ENCODE measurements at regions not wholly inside any gene's neighbourhood (a gene's known extent, or its start where the extent isn't known, plus 50 kb on each side); places are given as distances from the start of the nearest gene placed in this dataset.
"Not testable (repeated sequence)": the region's sequence is repeated elsewhere in the genome, so short reads cannot be mapped to it uniquely, and the experiment has no call there.

DNA sequence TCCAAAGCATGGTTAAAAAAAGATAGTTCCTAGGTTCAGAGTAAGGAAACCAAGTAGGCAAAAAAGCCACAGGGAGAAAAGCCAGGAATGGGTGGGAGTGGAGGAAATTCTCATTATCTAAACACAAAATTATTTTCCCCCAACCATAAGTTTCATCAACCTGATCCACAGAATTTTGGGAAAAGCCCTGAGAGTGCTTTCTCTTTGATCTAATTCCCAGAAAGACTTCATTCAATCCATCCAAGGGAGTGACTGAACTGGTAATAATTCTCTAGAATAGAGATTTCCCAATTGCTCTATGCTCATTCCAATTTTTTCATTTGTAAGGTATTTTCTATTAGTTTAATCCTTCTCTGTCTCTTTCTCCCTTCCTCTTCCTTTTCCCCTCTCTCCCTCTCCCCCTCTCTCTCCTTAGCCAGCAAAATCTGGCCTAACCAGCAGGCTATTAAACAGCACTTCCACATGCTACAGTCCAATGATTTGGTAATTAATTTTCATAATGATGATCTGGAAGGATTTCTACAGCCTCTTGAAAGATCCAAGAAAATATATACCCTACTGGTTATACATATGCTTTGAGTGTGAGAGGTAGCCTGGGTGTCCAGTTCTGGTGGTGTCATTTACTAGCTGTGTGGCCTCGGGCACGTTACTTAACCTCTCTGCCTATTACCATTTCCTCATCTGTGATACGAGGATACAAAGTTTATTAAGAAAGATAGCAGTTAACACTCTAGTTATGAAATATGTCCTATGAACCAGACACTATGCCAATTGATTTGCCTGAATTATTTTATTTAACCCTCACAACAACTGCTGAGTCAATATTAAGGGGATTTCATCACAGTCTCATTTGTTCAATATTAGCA, 251.5 kb upstream of the RASGEF1B start:
- DNase-seq (ENCODE audit: low spot score), result no peak

DNA sequence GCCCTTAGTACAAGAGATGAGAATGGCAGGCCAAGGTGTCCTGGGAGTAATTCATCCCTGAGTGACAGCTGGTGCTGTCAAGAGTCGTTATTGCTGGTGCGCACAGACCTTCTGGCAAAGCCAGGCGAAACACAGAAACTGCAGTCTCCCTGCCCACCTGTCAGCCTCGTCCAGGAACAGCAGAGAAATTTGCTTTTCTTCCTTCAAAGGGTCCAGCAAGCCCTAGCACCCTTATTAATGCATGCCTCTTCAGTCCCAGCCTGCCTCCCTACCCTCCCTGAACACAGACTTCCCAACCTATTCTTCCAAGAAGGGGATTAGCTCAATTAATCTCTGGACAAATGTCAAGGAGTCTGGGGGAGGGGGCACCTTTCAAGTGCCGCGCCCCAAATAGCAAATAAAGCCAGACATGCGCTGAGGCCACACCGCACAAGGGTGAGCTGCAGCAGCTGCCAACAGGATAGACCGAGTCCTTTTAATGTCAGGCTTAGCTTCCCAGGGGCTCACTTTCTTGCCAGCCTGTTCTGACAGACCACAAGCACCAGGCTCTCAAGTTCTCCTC, 250.7 kb upstream of the RASGEF1B start:
- DNase-seq (ENCODE audit: low spot score), result no peak

DNA sequence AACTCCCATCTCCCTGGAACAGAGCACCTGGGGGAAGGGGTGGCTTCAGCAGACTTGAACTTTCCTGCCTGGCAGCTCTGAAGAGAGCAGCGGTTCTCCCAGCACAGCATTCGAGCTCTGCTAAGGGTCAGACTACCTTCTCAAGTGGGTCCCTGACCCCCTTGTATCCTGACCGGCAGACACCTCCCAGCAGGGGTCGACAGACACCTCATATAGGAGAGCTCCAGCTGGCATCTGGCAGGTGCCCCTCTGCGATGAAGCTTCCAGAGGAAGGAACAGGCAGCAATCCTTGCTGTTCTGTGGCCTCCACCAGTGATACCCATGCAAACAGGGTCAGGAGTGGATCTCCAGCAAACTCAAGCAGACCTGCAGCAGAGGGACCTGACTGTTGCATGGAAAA, 244.1 kb upstream of the RASGEF1B start:
- DNase-seq (ENCODE audit: low spot score), result no peak

DNA sequence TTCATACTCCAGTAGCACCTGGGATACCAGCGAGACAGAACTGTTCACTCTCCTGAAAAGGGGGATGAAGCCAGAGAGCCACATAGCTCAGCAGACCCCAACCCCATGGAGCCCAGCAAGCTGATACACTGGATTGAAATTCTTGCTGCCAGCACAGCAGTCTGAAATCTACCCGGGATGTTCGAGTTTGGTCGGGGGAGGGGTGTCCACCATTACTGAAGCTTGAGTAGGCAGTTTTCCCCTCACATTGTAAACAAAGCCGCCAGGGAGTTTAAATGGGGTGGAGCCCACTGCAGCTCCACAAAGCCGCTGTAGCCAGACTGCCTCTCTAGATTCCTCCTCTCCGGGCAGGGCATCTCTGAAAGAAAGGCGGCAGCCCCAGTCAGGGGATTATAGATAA, 243.7 kb upstream of the RASGEF1B start:
- not testable (repeated sequence) for DNase-seq (ENCODE audit: low spot score)

DNA sequence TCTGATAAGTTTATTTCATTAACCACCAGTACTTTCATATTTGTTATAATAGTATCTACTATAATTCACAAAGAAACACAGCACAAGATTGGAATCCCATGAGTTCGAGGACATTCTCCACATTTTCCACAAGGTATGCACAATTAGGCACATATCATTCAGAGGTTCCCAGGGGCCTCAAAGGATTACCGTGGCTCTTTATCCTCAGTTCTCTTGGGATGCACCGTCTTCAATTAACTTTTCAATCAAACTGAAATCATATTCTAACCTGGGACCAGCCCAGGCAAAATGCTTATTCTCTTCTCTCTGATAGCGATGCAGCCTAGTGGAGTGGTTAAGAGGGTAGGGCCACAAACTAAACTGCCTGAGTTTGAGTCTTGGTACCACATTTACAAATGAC, 242.6 kb upstream of the RASGEF1B start:
- no peak for DNase-seq (ENCODE audit: low spot score)

DNA sequence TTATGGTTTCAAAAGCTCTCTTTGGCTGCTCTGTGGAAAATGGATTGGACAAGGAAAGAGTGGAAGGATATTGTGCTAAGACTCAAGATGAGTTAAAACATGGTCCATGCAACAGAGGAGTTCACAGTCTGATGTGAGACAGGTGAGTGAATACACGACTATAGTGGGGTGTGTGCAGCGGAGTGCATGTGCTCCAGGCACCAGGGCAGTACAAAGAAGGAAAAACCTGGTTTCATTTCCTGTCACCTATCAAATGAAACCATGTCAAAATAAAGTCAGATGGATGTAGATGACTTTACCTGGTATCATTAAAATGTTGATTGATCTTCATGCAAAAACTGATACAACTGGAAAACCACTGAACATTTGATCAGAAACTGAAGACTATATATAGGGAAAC, 241.0 kb upstream of the RASGEF1B start:
- no peak for DNase-seq (ENCODE audit: low spot score)

DNA sequence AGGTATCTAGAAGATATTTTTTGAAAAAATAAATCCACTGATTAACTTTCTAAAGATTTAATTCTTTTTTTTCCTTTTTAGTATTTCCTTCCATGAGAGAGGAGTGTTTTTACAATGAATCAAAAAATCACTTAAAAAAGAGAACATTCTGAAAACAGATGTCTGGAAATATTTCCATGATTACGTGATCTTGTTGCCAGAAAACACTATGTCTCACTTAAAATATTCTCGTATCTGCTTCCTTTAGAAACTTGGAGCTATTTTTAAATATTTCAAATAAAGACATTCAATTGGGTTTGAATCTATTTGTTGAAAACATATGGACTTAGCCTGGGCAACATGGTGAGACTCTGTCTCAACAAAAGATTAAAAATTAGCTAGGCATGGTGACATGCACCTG, 232.8 kb upstream of the RASGEF1B start:
- DNase-seq (ENCODE audit: low spot score), result no peak

DNA sequence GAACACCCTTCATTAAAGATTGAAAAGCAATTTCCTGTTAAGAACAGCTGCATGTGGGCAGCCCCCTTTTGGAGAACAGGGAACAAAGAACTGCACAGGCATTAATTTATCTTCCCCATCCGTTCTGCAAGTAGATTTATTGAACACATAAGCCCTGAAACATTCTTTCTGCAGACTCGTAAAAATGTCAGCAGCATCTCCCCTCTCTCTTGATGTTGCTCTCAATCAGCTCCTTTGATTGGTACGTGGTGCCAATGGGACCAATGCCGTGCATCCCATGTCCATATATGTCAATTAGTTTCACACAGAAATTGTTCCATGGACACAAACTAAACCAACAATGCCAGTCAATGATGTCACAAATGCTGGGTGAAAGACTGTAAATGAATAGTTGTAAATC, 228.5 kb upstream of the RASGEF1B start:
- DNase-seq (ENCODE audit: low spot score), result no peak

DNA sequence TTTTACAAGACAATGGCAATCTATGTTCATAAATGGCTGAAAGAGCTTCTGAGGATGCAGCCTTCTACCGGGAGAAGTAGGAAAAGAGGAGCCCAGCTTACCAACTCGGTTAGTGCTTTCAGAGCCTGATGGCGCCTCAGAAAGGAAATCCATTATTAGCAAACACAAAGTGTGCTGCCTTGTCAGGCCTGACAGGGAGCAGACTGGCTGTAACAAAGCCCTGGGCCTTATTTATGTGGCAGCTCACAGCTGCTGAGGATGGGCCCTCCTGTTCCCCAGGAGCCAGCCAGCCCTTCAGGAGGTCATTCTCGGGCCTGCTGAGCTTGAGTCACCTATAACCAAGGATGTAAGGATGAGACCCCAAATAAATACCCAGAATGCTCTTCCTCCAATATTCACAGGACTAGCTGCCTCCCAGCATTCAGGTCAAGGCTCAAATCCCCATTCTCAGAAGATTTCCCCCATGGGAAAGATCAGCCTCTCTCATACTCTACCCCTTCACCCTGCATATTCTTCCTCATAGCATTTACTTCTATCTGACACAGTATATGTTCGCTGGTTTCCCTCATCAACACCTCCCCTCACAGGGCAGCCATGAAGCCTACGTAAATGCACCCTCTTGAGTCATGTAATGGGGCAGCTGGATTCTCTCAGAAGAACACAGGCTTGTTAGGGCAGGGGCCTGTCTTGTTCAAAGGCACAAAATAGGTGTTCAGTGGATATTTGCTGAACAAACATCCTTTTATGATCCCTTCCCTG, 227.0 kb upstream of the RASGEF1B start:
- no peak for DNase-seq (ENCODE audit: low spot score)

DNA sequence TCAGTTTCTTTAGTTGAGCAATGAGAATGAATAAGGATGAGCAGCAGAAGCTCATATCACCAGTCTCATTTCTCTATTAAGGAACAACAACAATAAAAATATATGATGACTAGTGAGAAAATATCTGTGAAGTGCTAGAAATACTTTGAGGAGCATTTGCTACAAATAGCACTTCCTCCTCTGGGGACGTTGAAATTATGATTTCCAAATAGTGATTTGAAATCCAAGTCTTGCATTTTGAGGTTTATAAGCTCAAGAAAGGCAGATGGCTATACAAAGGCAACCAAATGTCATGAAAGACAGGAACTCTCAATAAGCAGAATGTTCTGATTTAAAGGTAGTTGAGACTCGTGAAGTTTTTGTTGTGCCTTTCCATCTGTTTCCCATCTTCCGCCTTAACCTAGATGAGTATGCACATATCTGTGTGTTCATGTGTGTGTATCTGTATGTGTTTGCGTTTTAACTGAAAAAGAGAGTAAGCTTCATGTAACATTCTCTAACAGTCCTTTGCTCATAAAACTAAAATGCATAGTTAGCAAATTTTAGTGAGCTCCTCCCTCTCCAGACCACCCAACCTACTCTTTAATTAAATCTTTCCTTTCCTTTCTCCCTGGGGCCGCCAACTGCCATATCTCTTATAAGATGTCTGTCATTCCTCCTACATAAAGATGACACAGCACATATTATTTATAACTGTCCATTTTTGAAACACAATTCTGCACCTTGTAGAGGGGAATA, 222.6 kb upstream of the RASGEF1B start:
- DNase-seq (ENCODE audit: low spot score), result no peak

DNA sequence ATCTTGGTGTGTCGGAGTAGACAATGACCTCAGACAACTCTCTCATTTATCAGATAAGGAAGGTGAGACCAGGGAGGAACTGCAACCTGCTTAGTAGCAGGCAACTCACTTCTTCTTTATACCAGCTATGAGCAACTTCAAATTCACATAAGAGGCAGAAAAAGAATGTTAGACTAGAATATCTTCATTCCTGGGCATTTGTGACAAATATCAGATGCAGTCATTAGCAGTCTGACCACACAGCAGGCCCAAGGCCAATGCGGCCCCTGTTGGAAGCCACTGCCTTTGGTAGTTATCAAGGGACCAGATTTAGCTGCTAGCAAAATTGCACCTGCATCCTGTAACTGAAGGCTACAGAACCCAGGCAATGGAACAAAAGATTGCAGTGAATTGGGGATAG, 219.2 kb upstream of the RASGEF1B start:
- DNase-seq (ENCODE audit: low spot score), result no peak

DNA sequence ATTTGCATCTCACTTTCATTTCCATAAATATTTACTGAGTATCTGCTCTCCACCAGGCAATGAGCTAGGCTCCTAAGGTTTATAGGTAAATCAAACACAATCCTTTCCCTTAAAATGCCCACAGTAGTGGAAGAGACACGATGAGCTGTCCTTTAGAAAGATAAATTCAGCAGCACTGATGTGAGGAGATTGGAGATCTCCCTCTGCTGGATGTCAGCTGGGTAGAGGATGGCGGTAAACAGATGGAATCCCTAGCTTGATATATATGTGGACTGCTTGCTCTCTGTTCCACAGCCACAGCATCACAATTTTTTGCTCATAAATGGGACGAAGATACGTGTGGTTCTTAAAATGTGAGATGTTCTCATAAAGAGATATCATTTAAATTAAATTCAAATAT, 216.4 kb upstream of the RASGEF1B start:
- DNase-seq (ENCODE audit: low spot score), result peak; percentile 8

DNA sequence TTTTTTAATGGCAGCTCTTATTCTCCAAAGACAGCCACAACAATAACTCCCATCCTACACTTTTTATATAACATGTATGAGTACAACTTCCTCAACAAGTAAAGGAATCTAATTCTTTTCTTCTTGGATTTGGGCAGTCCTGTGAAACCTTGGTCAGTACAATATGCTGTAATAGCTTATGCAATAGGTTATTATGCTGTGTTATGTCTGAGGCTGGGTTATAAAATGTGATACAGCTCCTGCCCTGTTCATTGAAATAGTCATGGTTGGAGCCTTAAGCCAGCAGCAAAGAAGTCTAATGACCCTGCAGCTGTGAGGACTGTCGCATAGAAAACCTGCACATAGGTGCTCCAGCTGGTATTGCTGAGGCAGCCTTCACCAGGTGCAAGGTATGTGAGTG, 215.8 kb upstream of the RASGEF1B start:
- no peak for DNase-seq (ENCODE audit: low spot score)

DNA sequence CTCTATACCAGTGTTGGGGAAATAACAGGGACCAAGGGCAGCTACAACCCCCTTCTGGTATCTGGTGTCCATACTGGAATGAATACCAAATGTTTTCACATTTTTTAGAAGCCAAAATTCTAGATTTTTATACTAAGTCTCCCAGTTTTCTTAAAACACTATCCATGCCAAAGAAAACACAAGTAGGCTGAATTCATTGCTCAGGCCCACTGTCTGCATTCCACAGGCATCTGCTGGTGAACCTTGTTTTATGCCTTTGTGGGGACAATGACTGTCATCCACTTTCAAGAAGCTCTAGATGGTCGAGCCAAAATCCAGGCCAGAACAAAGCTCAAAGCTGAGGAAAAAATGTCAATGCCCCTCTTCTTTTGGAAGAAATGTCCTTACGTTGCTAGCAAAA, 213.4 kb upstream of the RASGEF1B start:
- no peak for DNase-seq (ENCODE audit: low spot score)

DNA sequence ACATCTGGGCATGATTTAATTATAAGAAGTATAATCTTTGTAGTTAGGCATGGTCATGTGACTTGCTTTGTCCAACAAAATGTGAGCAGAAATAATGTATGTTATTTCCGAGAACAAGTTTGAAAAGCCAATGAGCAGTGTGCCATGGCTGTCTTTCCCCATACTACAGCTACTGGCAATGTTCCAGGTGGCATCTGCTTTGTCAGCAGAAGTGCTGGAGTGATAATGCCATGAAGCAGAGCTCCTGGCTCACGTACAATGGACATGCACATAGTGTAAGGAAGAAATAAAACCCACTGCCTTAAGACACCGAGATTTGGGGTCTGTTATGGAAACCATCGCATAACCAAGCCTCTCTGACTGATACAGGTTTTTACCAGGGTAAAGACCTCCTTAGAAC, 212.6 kb upstream of the RASGEF1B start:
- DNase-seq (ENCODE audit: low spot score), result no peak

DNA sequence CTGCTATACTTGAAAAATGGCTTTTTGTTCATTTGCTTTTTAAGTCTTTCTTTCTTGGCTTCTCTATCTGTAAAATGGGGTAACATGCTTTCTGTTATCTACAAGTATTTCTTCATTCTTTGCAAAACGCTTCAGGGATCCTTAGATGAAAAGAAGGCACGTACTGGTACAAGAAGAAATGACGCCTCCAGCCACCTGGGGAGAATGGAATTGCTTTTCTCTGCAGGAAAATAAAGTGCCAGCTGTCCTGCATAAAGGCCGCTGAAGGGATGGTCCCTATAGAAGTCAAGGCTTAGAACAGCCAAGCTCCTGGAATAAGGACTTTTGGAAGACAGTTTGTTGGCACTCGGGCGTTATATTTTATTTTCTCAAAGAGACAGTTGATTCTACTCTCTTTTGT, 210.8 kb upstream of the RASGEF1B start:
- DNase-seq (ENCODE audit: low spot score), result no peak

DNA sequence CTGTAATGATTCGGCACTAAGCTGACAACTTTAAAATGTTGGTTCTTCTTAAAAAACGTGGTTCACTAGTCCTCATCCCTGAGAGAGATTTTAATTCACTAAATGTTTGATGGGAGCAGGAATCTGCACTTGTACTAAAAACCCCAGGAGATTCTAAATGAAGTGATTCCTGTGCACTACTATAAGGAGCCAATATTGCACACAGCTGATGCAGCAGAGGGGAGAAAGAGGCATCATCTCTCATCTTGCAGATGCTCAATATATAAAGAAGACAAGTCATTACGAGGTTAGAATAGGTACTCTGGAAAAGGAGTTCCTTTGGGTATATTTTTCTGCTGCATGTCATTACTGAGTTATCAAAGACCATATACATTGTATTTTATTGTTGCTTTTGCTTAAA, 207.6 kb upstream of the RASGEF1B start:
- DNase-seq (ENCODE audit: low spot score), result no peak

DNA sequence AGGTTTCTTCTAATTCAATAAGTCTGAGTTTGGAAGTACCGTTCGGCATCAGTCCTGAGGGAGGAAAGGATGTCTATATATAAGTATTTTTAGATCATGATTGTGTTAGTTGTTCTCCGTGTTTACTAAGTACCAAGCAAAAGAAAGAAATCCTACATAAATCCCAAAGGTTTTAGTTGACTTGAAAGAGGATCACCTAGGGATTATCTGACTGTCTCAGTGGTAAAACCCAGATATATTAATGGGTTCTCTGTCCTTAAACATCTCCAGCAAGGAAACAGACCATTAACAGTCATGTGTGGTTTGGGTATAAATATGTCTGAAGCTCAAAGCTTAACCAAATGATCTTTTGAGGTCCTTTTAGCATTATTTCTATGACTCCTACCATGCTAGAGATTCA, 207.1 kb upstream of the RASGEF1B start:
- DNase-seq (ENCODE audit: low spot score), result no peak

DNA sequence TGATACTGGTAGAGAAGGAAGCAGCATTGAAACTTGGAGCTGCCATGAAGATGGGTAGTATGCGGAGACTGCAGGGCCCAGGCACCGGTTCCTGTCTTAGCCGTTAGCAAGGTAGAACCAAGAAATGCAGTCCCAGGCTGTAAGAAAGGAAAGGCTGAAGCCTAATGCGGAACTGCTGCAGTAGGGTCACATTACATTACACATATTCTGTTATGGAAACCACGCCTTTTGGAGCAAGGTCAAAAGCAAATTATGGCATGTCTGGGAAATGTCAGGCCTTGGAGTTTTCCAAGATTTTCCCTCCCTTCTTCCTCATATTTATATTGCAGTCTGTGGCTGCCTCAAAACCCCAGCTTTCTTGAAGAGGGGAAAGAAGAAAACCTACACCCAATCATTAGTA, 204.8 kb upstream of the RASGEF1B start:
- DNase-seq (ENCODE audit: low spot score), result no peak

DNA sequence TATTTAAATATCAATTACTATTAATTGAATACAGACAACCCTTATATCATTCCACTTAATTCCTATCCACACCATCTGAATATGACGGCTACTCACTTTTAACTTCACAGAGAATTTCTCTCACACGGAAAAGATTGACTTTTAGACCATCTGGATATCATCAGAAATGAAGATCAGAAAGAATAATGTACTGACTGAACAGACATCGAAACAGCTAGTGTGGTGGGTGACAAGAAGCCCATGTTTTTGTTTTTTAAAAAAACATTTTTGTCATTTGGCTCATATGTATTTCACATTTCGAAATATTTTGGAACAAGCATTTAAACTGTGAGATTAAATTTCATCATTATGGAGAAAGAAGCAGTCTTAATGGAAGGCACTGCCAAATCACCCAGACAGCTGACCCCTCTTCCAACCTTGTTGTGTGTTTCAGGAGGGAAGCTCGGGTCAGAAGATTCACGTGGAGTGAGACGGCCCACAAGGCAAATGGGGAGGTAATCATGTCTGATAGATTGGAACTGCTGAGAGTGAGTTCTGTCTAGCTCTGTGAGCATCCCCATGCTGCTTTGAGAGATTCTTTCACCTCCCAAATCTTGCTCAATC, 204.2 kb upstream of the RASGEF1B start:
- no peak for DNase-seq (ENCODE audit: low spot score)

DNA sequence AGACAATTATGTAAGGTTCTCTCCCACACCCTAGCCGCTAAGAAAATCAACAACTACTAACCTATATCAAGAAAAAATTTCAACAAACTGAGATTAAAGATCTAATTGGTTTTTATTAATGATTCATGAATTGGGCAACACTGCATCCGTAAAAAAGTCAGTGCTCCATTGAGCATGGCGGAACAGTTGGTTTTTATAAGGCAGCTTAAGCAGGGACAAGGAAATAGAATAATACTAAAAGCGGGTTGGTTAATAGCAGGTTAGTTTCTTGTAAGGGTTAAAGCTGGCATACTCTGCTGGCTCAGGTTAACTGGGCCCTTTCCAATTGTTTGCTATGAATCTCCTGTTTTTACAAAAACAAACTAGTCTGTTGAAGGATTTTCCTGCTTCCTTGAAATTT, 202.3 kb upstream of the RASGEF1B start:
- no peak for DNase-seq (ENCODE audit: low spot score)

DNA sequence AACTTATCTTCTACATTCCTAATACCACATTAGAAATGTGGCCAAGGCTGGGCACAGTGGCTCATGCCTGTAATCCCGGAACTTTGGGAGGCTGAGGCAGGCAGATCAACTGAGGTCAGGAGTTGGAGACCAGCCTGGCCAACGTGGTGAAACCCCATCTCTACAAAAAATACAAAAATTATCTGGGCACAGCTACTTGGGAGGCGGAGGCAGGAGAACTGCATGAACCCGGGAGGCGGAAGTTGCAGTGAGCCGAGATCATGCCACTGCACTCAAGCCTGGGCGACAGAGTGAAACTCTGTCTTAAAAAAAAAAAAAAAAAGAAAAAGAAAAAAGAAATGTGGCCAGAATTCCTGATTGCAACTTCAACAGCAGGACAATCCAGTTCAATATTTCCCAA, 196.6 kb upstream of the RASGEF1B start:
- DNase-seq (ENCODE audit: low spot score), result not testable (repeated sequence)

All from CD4-positive, alpha-beta T cell treated with Interleukin-6 at 100 ng/mL for 8 hours (primary cell).